Thoracic aorta (tissue), 2 donors: ENCODE measurements at regions not wholly inside any gene's neighbourhood (a gene's known extent, or its start where the extent isn't known, plus 50 kb on each side); places are given as distances from the start of the nearest gene placed in this dataset.

ENCODE experiments used
- ATAC-seq: fragments of 150-250 bp; one replicate; pipeline ENCODE4 v1.8.0; 2017; ENCODE audit warnings: low read depth; ENCODE audit not compliant: insufficient number of reproducible peaks, low FRiP score
- DNase-seq: peaks from one replicate; pipeline ENCODE4 v3.0.0-alpha.2; 2020; ENCODE audit warnings: low spot score
- H3K27ac ChIP-seq, 2 donors: fragments of 200-600 bp; sonication (generic); 1 replicate in 1 of 2; 2 replicates in 1 of 2; pipeline ENCODE4 v1.5.1; 2016; ENCODE audit warnings: mild to moderate bottlenecking in 2 of 2, moderate library complexity in 2 of 2
- H3K27me3 ChIP-seq: fragments of 200-600 bp; sonication (generic); replicated peaks from 2 replicates; pipeline ENCODE4 v1.6.0; 2016; ENCODE audit warnings: mild to moderate bottlenecking; ENCODE audit not compliant: insufficient read depth
- H3K36me3 ChIP-seq: fragments of 200-600 bp; sonication (generic); one replicate; pipeline ENCODE4 v1.5.1; 2016
- H3K4me1 ChIP-seq, 2 donors: fragments of 200-600 bp; sonication (generic); 1 replicate in 1 of 2; 2 replicates in 1 of 2; pipeline versions ENCODE4 v1.5.1 to v1.6.0; 2016; ENCODE audit warnings: low read depth in 2 of 2, mild to moderate bottlenecking in 1 of 2; ENCODE audit not compliant: control insufficient read depth in 1 of 2
- H3K4me3 ChIP-seq: fragments of 200-600 bp; sonication (generic); 2 replicates; pipeline ENCODE4 v1.5.1; 2016; ENCODE audit warnings: mild to moderate bottlenecking
- H3K9me3 ChIP-seq: fragments of 200-600 bp; sonication (generic); 2 replicates; pipeline ENCODE4 v1.5.1; 2016
- CTCF ChIP-seq: fragments of 200-600 bp; sonication (generic); IDR thresholded peaks from one replicate; pipeline ENCODE4 v1.5.1; 2019; ENCODE audit warnings: antibody characterized with exemption

GRCh38 chr5:167011196-167011595, 1280.2 kb upstream of the WWC1 start:
- no peaks in the 10 kb centered on the region for H3K9me3 ChIP-seq
- H3K4me3 ChIP-seq = no peak overlapping the region
- H3K27ac ChIP-seq = no peak overlapping the region
- DNase-seq (no peak), ATAC-seq (no peak)
- no peak for TF ChIP-seq CTCF
- no peaks in the 10 kb centered on the region for H3K4me1 ChIP-seq
- no peaks in the 10 kb centered on the region for H3K27me3 ChIP-seq
- no peaks in the 10 kb centered on the region for H3K36me3 ChIP-seq

DNA sequence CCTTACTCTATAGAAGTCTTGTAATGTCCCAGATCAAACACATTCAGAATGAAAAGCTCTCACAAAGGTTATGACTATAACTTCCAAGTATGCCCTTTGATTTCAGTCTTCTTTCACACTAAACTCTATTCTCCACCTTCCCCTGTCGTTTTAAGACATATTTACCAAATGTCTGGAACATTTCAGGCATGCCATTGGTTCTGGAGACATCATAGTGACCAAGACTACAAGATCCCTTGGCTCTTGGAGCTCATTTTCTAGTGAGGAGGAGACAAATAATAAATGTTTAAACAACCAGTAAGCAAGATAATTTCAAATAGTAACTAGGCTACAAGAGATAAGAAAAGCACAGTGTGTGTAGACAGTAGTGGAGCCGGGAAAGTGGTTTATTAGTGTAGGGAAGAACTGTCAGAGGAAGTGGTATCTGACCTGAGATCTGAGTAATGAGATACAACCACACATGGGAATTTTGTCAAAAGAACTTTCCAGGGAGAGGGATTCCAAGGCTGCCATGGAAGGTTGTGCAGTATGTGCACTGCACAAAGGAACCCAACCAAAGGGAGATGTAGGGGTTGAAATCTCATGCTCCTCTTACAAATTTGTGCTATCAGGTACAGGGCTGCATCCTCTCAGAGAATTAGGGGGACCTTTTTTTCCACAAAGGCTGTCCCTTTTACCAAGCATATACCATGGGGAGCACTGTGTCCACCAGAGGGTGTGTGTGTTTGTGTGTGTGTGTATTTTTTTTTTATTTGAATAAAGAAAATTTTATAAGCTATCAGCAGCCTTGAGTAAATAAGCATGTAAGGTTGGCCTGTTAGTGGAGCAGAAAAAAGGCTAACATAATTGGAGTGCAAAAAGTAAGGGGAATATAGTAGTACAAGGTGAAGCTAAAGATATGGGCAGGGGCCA, 1279.1 kb upstream of the WWC1 start:
- Histone ChIP-seq H3K36me3 (no peaks in the 10 kb centered on the region), H3K9me3 (no peaks in the 10 kb centered on the region), H3K4me1 (no peaks in the 10 kb centered on the region), H3K27ac (no peak overlapping the region), H3K4me3 (no peak overlapping the region), H3K27me3 (no peaks in the 10 kb centered on the region)
- no peak for TF ChIP-seq CTCF
- ATAC-seq (no peak), DNase-seq (no peak)

GRCh38 chr5:167014401-167015056, 1276.9 kb upstream of the WWC1 start:
- no peak overlapping the region for H3K4me3 ChIP-seq

DNA sequence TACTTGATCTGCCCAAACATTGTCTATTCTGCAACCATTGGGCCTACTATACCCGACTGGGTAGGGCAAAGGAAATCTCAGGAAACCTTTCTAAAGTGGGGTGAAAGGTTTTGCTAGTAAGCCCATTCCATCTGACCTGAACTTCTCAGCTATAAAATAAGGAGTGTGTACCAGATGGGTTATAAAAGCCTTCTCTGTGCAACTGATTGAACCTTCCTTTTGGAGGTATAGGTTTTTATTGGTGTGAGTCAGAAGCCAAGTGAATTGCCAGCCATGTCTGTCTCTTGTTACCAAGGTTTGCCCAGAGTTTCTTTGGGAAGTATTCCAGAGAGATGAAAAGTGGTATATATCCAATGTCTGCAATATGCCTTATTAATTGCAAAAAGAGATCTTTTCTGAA, 1271.0 kb upstream of the WWC1 start:
- Histone ChIP-seq H3K27me3 (no peaks in the 10 kb centered on the region), H3K36me3 (no peaks in the 10 kb centered on the region), H3K9me3 (no peaks in the 10 kb centered on the region), H3K27ac (no peak overlapping the region), H3K4me1 (no peaks in the 10 kb centered on the region), H3K4me3 (no peak overlapping the region)
- TF ChIP-seq CTCF = no peak
- no peak for DNase-seq
- ATAC-seq = no peak

More at GRCh38 chr5:167014401-167015056, 1276.9 kb upstream of the WWC1 start:
- TF ChIP-seq CTCF = no peak
- ATAC-seq (no peak), DNase-seq (no peak)
- no peaks in the 10 kb centered on the region for H3K4me1 ChIP-seq
- no peaks in the 10 kb centered on the region for H3K36me3 ChIP-seq
- H3K9me3 ChIP-seq = no peaks in the 10 kb centered on the region
- H3K27me3 ChIP-seq = no peaks in the 10 kb centered on the region
- H3K27ac ChIP-seq = no peak overlapping the region

- ATAC-seq = no peak
These were observed 1262.0 kb upstream of the WWC1 start for GRCh38 chr5:167029488-167029887.

More at GRCh38 chr5:167029488-167029887, 1262.0 kb upstream of the WWC1 start:
- Histone ChIP-seq H3K9me3 (no peaks in the 10 kb centered on the region), H3K27ac (no peak overlapping the region), H3K27me3 (no peaks in the 10 kb centered on the region), H3K36me3 (no peaks in the 10 kb centered on the region), H3K4me1 (no peaks in the 10 kb centered on the region), H3K4me3 (no peak overlapping the region)
- no peak for TF ChIP-seq CTCF
- DNase-seq = no peak
